GM12872 (cell line): ENCODE measurements at regions not wholly inside any gene's neighbourhood (a gene's known extent, or its start where the extent isn't known, plus 50 kb on each side); places are given as distances from the start of the nearest gene placed in this dataset.

ENCODE experiments used
- TF ChIP-seq, protein P1 (sequence below): IDR thresholded peaks from 3 replicates; pipeline ENCODE4 v1.5.1; 2011; ENCODE audit warnings: low read depth, mild to moderate bottlenecking, low read length, moderate library complexity; ENCODE audit not compliant: insufficient read depth

- TF ChIP-seq, protein P1, sequence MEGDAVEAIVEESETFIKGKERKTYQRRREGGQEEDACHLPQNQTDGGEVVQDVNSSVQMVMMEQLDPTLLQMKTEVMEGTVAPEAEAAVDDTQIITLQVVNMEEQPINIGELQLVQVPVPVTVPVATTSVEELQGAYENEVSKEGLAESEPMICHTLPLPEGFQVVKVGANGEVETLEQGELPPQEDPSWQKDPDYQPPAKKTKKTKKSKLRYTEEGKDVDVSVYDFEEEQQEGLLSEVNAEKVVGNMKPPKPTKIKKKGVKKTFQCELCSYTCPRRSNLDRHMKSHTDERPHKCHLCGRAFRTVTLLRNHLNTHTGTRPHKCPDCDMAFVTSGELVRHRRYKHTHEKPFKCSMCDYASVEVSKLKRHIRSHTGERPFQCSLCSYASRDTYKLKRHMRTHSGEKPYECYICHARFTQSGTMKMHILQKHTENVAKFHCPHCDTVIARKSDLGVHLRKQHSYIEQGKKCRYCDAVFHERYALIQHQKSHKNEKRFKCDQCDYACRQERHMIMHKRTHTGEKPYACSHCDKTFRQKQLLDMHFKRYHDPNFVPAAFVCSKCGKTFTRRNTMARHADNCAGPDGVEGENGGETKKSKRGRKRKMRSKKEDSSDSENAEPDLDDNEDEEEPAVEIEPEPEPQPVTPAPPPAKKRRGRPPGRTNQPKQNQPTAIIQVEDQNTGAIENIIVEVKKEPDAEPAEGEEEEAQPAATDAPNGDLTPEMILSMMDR: no peak
Measured at GRCh38 chr17:63078707-63079106, 112.7 kb downstream of the TANC2 start.

DNA sequence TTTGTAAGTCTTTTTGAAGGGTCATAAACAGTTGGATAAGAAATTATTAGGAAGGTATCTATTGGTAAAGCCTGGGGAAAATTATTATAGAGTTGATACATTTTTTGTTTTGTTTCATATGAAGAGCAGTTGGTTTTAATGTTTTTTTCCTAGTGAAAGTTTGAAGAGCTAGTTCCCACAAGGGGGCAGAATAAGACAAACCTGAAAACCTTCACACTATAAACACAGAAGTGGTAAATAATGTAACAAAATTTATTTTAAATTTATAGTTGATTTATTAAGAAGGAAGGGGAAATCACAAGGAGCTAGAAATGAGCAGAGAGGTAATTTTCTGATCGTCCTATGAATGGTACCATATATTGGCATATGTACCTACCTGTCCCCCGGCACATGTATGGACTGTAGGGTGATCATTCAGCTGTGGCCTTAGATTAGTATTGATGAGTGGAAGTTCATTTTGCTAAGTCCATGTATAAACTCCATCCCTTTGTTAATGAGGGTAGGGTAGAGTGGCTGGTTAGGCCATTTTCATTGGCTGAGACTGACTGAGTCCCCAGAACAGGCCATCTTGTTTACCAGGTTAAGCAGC lies 116.3 kb downstream of the TANC2 start:
- TF ChIP-seq, protein P1: no peak

DNA sequence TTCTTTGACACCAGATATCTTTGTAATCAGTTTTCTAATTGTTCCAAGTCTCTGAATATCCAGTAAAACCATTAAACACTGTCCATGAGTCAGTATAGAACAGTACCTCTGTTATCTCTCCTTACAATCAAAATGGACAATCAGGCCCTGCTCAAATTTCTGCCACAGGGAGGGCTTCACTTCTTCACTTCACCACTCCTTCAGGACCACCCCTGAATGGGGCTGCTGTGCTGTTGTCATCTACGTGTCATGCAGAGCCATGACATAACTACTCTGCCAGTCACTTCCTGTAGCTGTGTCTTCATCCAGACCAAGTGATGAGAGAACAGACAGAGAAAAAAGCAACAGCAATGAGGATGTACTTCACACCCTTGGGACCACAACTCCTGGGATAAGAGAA lies 116.9 kb downstream of the TANC2 start:
- TF ChIP-seq, protein P1: no peak

- TF ChIP-seq, protein P1: no peak
Measured at GRCh38 chr17:63086483-63087185, 120.6 kb downstream of the TANC2 start.

DNA sequence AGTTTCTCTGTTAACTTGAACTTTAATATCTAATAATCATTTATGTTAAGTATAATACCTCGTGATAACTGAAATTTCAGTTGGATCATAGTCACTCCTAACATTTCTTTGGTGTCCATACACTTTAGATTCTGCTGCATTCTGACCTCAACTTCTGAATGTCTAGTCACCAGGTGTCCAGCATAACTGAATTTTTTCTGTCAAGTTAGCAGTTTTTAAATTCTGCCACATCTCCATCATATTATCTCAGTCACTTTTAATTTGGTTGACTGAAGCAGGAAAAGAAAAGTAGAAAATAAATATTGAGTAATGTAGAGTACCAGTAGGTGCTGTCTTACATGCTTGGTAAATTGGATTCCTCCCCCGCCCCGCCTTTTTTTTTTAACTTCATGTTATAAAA lies 128.6 kb downstream of the TANC2 start:
- TF ChIP-seq, protein P1: no peak

DNA sequence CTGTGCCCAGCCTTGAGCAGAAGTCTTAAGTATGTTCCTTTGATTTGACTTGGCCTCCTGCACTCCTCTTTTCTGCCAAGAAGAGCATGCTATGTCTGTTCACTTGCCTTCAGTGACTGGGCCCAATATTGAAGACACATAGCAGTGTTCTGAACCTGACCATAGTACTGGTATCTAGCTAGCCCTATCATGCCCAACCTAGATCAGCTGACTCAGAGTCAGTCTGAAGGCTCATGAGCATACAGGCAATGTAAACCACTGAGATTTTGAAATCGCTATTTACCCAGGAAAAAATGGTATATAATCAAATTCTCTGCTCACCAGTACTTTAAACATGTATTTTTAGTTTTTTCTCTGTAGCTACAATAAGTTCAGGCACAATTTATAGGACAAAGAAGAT lies 129.4 kb downstream of the TANC2 start:
- TF ChIP-seq, protein P1: no peak

GRCh38 chr17:63095879-63096278 lies 129.8 kb downstream of the TANC2 start:
- TF ChIP-seq, protein P1: no peak
